ENCODE measurements at regions not wholly inside any gene's neighbourhood (a gene's known extent, or its start where the extent isn't known, plus 50 kb on each side); places are given as distances from the start of the nearest gene placed in this dataset.

DNA sequence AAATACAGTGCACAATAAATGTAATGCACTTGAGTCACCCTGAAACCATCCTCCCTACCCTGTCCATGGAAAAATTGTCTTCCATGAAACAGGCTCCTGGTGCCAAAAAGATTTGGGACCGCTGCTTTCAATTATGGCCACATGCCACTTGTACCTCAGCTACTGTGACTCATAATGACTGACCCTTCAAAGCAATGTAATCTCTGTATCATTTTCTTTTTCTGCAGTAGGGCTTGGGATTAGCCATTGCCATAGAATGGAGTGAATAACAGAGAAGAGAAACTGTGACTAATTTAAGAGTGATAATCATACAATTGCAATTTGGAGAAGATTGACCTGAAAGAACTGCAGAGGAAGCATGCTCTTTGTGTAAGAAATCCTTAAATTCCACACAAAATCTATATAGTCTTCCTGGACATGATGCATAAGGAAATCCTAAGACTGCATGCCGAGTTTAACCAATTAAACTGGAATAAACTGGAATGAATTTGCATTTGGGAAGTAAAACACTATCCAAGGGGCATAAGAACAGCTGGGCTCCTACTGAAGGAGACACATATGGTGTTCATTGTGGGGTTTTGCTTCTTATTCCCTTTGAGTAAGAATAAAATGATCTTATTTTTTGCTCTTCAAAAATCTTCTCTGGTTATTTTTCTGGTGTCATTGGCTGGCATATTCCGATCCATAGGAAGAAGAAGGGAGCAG, 59.5 kb upstream of the SLC7A1 start:
- TF ChIP-seq, protein P1, sequence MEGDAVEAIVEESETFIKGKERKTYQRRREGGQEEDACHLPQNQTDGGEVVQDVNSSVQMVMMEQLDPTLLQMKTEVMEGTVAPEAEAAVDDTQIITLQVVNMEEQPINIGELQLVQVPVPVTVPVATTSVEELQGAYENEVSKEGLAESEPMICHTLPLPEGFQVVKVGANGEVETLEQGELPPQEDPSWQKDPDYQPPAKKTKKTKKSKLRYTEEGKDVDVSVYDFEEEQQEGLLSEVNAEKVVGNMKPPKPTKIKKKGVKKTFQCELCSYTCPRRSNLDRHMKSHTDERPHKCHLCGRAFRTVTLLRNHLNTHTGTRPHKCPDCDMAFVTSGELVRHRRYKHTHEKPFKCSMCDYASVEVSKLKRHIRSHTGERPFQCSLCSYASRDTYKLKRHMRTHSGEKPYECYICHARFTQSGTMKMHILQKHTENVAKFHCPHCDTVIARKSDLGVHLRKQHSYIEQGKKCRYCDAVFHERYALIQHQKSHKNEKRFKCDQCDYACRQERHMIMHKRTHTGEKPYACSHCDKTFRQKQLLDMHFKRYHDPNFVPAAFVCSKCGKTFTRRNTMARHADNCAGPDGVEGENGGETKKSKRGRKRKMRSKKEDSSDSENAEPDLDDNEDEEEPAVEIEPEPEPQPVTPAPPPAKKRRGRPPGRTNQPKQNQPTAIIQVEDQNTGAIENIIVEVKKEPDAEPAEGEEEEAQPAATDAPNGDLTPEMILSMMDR (IDR thresholded peaks at IDR 0.05), result no peak
- TF ChIP-seq POLR2A (IDR thresholded peaks at IDR 0.05), result no peak
